ENCODE measurements at regions not wholly inside any gene's neighbourhood (a gene's known extent, or its start where the extent isn't known, plus 50 kb on each side); places are given as distances from the start of the nearest gene placed in this dataset.

GRCh38 chr15:79635149-79635771 lies 203.1 kb downstream of the MINAR1 start:
- TF ChIP-seq EP300 (IDR thresholded peaks at IDR 0.05; ENCODE audit: borderline replicate concordance): no peak
- TF ChIP-seq CREB1 (IDR thresholded peaks at IDR 0.05; ENCODE audit: low read depth): no peak
- no peak for TF ChIP-seq USF1 (IDR thresholded peaks at IDR 0.05)
- TF ChIP-seq FOXM1 (IDR thresholded peaks at IDR 0.05; ENCODE audit: borderline replicate concordance, low read depth): no peak
- TF ChIP-seq, protein P1, sequence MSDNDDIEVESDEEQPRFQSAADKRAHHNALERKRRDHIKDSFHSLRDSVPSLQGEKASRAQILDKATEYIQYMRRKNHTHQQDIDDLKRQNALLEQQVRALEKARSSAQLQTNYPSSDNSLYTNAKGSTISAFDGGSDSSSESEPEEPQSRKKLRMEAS (IDR thresholded peaks at IDR 0.05): no peak
- no peak for TF ChIP-seq RAD21 (IDR thresholded peaks at IDR 0.05; ENCODE audit: low read depth)
- no peak for TF ChIP-seq TAF1 (IDR thresholded peaks at IDR 0.05; ENCODE audit: low read depth)
- no peak for TF ChIP-seq CEBPB (IDR thresholded peaks at IDR 0.05)
- TF ChIP-seq ZBTB7A (IDR thresholded peaks at IDR 0.05; ENCODE audit: low read depth): no peak

Measured in Ishikawa (cell line).